Upper lobe of left lung (tissue), 4 donors: ENCODE measurements at regions not wholly inside any gene's neighbourhood (a gene's known extent, or its start where the extent isn't known, plus 50 kb on each side); places are given as distances from the start of the nearest gene placed in this dataset.

Source experiments
- CTCF ChIP-seq, 6 experiments: fragments of 450-650 bp in 4 of 6; fragments of 200-600 bp in 2 of 6; sonication (generic) in 2 of 6; IDR thresholded peaks; one replicate each; pipeline ENCODE4 v1.5.1; 2016 to 2019; ENCODE audit warnings: antibody characterized with exemption in 6 of 6
- EP300 ChIP-seq, 4 donors: sonication (generic); formaldehyde crosslinking; IDR thresholded peaks; one replicate each; pipeline ENCODE4 v1.5.1; 2017; ENCODE audit warnings: antibody characterized with exemption in 4 of 4, control low read depth in 2 of 4
- POLR2A ChIP-seq, 4 donors: fragments of 450-650 bp; IDR thresholded peaks; one replicate each; pipeline ENCODE4 v1.5.1; 2016 to 2017; ENCODE audit warnings: antibody characterized with exemption in 4 of 4, mild to moderate bottlenecking in 2 of 4

GRCh38 chrX:39555431-39555830 is 542.3 kb downstream of the BCOR start:
- TF ChIP-seq CTCF (IDR thresholded peaks at IDR 0.05) (no peak), POLR2A (IDR thresholded peaks at IDR 0.05) (no peak), EP300 (IDR thresholded peaks at IDR 0.05) (no peak)
